ENCODE measurements at regions not wholly inside any gene's neighbourhood (a gene's known extent, or its start where the extent isn't known, plus 50 kb on each side); places are given as distances from the start of the nearest gene placed in this dataset.

- TF ChIP-seq CTCF (IDR thresholded peaks at IDR 0.05; ENCODE audit: low read depth, low read length) (no peak), POLR2A (IDR thresholded peaks at IDR 0.05; ENCODE audit: extremely low read depth, insufficient read length) (no peak)
Observed at GRCh38 chr12:91899056-91899455, 246.6 kb downstream of the BTG1 start.
